ENCODE measurements at regions not wholly inside any gene's neighbourhood (a gene's known extent, or its start where the extent isn't known, plus 50 kb on each side); places are given as distances from the start of the nearest gene placed in this dataset.
"Not testable (repeated sequence)": the region's sequence is repeated elsewhere in the genome, so short reads cannot be mapped to it uniquely, and the experiment has no call there.

DNA sequence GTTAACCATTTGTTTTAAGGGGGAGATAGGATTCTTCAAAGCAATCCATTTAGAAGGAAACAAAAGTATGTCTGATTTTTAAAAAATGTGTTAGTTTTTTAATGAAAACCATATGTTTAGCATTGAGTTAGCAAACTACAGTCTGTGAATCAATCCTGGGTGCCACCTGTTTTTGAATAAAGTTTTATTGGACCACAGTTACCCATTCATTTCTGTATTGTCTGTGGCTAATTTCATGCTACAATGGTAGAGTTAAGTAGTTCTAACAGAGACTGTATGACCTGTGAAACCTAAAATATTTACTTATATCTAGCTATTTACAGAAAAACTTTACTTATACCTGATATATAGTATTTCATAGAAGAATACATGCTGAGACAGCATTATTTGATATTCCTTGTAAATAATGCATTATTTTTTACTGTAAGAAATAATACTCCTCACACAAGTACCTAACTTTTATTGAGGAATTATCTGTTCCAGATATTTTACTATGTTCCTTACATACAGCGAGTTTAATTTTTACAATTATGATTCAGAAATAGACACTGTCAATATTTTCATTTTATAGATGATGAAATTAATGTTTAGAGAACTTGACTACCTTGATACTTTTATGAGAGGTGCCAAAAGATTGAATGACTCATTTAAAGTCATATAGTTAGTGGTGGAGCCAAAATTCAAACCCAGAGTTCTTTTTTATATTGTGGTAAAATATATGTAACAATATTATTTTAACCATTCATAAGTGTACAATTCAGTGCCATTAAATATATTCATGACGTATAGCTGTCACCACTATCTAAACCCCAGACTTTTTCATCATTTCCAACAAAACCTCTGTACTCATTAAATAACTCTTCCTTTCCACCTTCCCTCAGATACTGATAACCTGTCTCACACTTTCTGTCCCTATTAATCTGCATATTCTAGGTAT lies 122.0 kb downstream of the GLUD2 start:
- no peak for DNase-seq (ENCODE audit: low read depth)

DNA sequence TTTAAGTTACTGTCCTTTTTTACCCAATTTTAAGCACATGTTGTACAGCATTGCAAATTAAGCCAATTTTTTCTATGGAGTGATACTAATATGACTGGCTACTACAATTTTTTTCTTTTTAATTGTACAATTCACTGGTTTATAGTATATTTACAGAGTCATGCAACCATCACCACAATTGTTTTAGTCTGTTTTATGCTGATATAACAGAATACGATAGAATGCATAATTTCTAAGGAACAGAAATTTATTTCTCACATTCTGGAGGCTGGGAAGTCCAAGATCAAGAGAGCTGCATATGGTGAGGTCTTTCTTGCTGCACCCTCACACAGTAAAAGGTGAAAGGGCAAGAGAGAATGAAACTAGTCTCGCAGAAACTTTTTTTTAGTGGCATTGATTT lies 125.3 kb downstream of the GLUD2 start:
- DNase-seq (ENCODE audit: low read depth) = no peak

DNA sequence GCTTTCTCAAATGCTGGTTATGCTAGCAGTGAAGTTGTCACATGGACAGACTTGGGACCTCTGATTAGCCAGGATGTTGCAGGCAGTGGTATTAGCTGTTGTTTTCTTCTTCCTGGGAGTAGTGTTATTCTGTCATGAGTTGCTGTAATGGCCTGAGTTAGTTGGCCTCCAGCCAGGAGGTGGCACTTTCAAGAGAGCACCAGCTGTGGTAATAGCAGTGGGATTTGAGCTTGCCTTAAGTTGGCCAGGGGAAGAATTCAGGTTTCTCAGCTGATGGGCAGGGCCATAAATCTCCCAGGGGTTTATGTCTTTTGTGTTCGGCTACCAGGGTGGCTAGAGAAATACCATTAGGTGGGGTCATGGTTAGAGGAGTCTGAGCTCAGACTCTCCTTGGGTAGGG lies 132.6 kb downstream of the GLUD2 start:
- no peak for DNase-seq (ENCODE audit: low read depth)

DNA sequence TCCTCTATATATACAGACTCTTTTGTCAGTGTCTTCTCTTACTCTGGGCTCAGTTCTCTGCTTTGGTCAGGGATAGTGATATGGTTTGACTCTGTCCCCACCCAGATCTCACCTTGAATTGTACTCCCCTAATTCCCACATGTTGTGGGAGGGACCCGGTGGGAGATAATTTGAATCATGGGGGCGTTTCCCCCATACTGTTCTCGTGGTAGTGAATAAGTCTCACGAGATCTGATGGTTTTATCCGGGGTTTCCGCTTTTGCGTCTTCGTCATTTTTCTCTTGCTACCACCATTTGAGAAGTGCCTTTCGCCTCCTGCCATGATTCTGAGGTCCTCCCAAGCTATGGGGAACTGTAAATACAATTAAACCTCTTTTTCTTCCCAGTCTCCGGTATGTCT lies 144.4 kb downstream of the GLUD2 start:
- no peak for DNase-seq (ENCODE audit: low read depth)

DNA sequence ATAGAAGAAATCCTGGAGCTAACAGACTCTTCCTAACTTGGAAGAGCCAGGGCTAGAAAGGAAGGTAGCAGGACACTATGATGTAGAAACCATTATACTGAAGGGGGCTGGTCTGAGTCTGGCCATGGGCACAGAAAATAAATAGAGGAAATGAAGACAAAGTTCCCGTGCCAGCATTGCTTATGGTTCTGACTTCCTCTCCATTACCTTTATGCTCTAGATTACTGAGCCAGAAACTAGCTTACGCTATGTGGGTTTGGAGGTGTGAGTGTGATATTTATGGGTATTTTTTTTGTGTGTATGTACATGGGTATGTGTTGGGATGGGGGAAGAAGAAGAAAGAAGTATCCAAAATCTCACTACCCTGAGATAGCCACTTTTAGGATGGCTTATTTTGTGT lies 148.3 kb downstream of the GLUD2 start:
- DNase-seq (ENCODE audit: low read depth) = no peak

DNA sequence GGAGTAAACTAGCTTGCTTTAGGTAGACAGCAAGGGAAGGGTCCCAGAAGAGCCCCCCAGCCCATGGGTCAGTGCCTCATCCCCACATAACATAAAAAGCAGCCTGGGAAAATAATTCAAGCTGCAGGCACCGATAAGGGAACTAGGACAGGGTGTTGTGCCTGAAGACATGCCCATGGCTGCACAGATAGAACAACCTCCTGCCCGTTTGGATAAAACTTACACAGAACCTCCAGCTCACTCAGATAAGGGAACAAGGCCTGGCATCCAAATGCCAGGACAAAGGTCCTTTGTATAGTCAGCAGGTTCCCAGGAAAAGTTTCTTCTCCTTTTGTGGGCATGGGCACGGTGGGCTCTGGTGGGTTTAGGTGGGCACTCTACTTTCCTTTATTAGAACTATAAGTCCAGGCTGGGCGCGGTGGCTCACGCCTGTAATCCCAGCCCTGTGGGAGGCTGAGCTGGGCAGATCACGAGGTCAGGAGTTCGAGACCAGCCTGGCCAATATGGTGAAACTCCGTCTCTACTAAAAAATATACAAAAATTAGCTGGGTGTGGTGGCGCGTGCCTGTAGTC lies 149.5 kb downstream of the GLUD2 start:
- DNase-seq (ENCODE audit: low read depth) = not testable (repeated sequence)

DNA sequence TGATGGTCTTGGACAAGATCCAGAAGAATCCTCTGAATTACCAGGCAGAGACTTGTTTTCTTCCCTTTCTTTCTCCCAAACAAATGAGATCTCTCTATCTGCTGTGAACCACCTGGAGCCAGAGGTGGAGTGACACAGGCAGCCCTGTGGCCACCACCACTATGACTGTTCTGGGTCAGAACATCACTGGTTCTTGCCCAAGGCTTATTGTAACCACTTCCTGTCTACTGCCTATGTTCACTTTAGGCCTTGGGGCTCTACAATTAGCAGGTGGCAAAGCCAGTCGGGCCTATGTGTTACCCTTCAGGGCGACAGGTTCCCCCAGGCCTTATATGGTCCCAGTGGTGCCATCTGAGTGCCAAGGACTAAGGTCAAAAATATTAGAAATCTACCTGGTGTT lies 161.2 kb downstream of the GLUD2 start:
- no peak for DNase-seq (ENCODE audit: low read depth)

DNA sequence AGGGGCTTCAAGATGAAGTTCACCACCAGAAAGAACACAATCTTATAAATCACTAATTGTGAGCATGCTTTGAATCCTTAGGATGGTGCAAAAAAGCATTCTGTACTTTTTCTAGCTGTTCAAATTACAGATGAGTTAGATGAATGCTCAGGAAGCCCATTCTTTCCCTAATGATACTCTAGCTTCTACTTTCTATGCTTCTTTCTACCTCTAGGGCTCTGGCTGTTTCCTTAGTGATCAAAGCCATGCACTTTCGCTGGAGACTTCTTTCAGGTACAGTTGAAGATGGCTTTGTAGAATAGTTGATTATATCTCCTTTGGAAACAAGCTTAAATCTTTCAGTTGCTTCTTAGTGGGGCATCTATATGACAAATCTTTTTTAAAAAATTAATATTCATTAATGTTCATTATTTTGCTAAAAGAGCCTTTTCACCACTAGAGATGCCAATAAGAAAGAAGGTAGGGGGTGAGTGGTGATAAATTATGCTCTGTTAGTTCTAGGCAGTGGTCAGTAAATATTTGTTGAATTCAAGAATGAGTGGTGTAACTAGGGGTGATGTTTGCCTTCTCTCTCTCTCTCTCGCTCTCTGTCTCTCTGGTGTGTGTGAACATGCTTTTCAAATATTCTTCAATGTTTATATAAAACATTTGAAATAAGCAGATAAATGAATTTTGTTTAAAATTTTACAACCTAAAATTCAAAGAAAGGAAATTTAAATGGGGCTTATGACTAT lies 169.4 kb downstream of the GLUD2 start:
- no peak for DNase-seq (ENCODE audit: low read depth)

DNA sequence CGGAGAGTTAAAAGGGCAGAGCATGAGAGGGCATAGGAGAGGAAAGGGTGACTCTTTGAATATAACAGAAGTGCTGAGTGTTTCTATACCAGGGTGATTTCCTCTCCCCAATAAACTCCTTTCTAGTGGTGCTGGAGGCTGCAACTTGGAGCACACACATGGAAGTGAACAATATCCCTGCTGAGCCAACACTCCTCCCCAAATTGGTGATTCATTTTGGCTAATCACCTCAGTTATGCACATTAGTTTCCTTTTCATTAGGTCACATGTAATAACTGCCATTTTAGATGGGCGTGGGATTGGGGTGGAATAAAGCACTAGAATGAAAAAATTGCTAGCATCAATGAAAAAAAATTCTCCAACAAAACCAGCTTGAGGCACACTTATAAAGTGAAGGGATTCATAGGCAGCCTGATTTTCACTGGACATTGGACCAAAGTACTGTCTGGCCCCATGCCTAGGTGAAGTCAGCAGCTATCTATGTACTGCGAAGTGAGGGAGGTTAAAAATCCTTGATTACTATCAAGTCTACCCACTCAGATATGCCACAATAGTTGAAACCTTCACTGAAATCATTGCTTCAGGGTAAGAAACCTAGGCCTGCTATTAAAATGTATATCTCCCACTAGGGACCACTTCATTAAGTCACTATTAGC lies 174.0 kb downstream of the GLUD2 start:
- no peak for DNase-seq (ENCODE audit: low read depth)

DNA sequence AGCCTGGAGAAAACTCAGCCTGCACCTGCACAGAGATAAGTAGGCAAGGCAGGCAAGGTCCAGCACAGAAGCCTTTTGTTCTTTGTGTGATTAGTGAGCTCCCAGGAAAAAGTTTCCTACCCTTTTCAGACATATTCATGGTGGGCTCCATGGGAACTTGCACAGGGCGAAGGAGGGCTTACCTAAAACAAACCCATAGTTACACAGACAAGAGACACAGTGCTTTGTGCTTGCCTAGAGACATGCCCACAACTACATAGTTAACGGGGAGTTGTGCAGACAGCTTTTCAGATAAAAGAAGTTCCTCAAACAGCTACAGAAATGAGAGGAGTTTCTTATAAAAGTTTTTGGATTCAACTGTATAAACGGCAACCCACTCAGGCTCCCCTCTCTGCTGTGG lies 180.5 kb downstream of the GLUD2 start:
- DNase-seq (ENCODE audit: low read depth) = no peak

DNA sequence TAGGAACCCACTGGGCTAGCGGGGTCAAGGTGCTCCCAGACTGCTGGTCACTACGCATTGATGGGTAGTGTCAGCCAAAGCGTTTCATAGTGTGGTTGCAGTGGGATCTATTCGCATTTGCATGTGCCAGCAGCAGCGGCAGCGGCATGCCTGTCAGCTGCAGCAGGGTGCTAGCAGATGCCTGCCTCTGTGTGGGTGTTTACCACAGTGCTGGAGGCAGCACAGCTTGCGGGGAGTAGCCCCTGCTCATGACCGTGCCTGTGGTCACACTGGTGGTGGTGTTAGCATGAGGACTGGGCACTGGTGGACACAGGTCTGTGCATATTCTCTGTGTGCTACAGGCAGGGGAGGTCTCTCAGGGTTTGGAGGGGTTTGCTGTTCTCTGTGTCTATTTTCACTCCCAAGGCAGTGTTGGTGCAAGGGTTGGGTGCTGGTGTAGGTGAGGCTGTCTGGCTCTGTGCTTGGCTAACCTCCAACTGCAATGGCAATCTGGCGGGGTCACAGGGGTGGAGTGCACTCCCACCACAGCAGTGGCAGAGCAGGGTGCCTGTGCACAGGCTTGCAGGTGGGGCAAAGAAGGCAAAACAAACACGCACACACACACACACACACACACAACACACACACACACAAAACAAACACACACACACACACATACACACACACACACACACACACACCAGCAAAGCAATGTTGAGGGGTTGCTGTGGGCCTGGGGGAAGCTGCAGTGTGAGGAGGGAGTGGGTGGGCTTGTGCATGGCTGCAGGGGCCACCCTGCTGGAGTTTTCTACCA lies 184.4 kb downstream of the GLUD2 start:
- DNase-seq (ENCODE audit: low read depth) = no peak

DNA sequence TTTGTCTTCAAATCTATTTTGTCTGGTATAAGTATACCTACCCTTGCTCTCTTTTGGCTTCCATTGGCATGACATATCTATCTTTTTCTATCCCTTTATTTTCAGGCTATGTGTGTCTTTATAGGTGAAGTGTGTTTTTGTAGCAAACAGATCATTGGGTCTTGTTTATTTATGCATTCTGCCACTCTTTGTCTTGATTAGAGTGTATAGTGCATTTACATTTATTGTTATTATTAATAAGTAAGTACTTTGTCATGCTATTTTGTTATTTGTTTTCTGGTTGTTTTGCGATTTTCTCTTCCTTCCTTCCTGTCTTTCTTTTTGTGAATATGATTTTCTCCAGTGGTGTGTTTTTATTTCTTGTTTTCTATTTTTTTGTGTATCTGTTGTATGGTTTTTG lies 188.6 kb downstream of the GLUD2 start:
- no peak for DNase-seq (ENCODE audit: low read depth)

DNA sequence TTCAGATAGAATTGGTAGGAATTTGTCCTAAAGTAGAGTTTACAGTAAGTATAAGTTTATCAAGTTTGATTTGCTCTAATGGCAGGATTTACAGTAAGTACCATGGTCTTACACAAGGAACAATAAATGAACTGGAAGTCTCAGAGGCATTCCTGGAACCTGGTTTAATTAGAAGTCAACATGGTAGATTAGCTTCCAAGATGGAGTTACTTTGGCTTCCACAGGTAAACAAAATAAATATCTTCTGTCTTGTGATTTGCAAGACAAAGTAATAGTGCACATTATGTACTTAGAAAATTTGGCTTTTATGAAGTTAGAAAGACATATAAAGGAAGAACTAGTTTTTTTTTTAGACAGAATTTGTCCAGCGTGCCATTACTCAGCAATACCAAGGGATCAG lies 190.7 kb downstream of the GLUD2 start:
- DNase-seq (ENCODE audit: low read depth) = no peak

DNA sequence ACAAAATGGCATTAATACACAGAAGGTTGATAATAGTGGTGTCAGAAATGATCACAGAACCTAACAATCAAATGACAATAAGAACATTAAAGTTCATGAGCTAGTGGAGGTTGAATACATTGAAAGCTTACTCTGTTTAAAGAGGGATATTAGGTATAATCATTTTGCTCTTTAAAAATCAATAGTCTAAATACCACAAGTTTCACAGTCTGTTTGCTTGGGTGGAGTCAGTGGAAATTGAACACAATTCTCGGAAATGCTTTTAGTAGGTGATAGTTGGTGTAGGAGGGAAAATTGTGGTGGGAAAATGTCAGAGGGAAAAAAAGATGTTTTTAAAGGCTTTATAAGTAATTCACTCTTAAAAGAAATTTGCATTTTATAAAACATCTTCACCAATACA lies 197.1 kb downstream of the GLUD2 start:
- DNase-seq (ENCODE audit: low read depth) = no peak

DNA sequence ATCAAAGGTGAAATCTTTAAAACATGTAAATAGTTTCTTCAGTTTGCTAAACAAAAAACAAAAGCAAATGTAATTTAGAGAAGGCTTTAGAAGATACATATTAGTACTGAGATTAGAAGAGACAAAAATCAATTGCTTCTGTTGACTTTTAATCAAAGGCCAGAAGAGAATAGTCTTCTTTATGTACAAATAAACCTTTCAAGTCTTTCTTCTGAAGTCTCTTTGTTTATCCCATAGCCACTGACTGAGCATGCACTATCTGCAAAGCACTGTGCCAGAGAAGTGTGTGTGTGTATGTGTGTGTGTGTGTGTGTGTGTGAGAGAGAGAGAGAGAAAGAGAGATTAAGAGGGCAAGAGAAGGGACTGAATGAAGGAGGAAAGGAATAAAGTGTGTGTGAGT lies 198.4 kb downstream of the GLUD2 start:
- DNase-seq (ENCODE audit: low read depth) = no peak

DNA sequence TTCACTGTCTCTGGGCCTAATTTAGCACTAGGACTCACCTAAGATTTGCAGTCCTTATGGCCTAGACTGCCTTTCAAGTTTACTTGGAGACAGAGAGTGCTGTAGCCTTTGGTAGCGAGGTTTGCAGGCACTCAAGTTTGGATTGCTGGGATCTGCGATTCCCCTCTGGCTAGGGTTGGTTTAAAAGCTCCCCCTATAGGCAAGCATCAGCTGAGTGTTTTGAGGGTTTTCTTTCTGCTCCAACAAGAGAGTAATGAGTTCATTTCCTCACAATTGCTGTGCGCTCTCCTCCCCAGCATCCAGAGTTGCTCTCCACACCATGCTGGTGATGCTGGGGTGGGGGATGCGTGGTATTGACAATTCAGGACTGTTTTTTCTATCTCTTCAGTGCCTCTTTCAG lies 206.9 kb downstream of the GLUD2 start:
- DNase-seq (ENCODE audit: low read depth) = no peak

DNA sequence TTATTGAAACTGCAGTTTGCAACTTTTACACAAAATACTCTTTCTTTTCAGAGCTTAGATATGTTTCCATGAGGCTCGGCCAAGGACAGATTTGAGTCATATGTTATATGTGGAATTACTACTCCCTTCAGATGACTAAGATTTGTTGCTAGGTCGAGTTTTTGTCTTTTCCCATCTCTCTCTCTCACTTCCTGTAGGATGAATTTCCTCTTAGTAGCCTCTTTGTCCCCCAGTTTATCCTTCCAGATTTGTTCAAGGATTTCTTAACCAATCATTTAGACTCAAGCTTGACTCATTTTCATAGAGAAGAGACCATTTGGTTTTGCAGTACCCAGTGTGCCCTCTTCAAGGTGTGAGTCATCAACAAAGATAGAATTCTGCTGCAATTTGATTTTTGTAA lies 209.2 kb downstream of the GLUD2 start:
- DNase-seq (ENCODE audit: low read depth) = no peak

DNA sequence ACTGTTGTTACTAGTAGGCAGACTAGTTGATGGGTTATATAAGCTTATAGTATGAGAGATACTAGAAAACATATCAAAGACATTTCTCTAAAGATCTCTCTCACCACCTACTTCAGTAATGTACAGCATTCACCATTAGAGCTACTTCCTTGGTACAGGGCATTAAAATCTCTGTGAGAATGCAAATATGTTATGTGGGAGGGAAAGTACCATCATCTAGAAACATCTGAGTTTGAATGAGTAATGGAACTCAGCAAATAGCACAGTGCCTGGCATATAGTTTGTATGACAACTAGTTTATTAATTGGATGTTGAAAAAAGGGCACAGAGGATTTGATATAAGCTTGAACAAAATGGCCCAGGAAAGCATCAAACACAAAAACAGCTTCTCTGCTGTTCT lies 211.1 kb downstream of the GLUD2 start:
- DNase-seq (ENCODE audit: low read depth) = no peak

DNA sequence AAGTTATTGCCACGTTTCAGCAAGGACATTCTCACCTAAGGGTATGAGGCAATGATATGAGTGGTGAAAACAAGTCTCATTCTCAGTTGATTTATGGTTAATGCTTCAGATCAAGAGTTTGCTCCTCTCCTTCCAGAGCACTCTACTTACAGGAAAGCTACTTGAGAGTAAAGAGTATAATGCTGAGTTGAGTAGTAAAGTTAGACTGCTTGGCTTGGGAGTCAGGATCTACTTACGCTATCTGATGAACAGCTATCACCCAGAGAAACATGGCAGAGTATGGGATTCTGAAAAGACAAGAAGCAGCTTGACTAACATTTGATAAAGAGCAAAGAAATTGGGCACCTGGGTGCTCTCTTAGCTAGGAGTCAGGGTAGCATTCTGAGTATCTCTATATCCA lies 211.8 kb downstream of the GLUD2 start:
- DNase-seq (ENCODE audit: low read depth) = no peak

DNA sequence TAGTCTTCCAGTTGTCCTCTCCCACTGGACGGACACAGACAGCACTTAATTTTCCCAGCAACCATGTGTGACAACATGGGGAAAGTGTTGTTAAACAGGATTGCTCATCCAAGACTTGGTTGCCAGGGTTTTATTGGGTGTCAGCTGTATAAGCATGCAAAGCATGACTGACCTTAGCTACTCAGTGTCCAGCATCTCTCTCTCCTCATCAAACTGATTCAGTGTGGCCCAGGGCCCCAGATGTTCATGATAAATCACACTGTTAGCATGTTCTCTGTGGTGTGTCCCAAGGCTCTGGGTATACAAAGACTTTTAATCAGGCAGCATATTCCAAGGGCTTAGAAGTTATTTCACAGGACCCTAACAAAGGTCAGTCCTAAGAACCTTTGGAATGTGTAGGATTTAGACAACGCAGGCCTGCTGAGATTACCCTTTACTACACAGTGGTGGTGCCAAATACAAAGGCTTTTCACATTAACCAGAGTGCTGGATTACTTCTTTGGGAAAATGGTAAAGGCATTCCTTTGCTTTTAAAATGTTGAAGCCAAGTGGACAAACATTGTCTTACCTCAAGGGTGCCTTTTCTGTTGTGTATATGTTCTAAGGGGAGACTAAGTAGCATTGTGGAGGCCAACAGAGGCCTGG lies 213.3 kb downstream of the GLUD2 start:
- no peak for DNase-seq (ENCODE audit: low read depth)

DNA sequence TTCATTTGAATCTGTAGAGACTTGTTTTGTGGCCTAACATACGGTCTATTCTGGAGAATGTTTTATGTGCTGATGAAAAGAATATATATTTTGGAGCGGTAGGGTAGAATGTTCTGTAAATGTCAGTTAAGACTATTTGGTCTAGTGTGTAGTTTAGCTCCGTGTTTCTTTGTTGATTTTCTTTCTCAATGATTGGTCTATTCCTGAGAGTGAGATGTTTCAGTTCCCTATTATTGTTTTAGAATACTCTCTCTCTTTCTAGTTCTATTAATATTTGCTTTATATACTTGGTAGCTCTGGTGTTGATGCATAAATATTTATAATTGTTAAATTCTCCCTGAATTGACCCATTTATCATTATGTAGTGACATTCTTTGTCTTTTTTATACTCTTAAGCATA lies 236.5 kb downstream of the GLUD2 start:
- DNase-seq (ENCODE audit: low read depth) = no peak
